HG02884 (cell line): ENCODE measurements at regions not wholly inside any gene's neighbourhood (a gene's known extent, or its start where the extent isn't known, plus 50 kb on each side); places are given as distances from the start of the nearest gene placed in this dataset.
A peak's percentile ranks its signal among the peaks of the same experiment; 100 is the strongest.

Source experiments
- ATAC-seq: cut with Tn5 transposase; IDR thresholded peaks from one replicate; pipeline ENCODE4 v1.9.1; 2021; ENCODE audit warnings: mild to moderate bottlenecking, moderate library complexity; ENCODE audit not compliant: unreplicated experiment

DNA sequence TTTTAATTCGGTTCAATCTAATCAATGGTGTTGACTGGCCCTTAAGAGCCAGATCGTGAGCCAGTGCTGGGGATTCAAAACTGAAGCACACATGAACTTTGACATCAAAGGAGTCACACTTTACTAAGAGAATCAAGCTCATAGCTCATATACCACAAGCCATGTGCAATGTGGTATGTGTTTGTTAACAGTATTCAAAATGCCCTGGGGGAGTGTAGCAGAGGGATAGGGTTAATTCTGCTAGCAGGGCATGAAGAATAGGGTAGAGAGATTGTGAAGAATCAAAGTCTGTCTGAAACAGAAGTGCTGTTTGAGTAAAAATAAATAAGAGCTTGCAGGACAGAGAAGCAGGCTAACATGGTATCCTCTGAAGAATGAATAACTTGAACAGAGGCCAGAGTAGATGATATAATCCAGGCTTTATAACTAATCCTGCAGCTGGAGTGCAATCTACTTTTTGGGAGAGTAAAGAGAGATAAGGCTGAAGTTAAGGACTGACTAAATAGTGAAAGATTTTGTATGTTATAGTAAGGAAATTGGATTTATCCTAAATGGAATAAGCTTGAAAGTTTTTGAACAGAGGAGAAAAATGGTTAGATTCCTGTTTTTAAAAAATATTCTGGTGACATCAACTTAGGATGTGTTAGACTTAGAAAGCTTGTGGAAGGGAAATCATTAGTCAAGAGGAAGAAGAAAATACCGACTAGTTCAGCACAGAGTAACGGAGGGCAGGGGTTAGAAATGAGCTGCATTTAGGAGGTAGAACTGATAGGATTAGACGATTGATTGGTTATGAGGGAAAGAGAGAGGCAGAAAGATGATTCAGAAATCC lies 292.0 kb downstream of the NFKBIZ start:
- no peak for ATAC-seq

DNA sequence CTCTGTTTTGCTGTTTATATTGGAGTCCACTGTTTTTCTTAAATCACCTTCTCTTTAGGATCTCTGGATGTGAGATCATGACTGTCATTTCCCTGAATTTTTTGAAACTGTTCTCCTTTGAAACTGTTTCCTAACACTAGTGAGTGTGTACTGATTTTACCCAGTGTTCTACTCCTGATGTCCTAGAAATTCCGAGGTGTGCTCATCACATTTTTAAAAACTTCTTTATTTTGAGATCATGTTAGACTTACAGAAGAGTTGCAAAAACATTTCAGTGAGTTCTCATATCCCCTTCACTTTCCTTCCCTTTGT lies 292.6 kb downstream of the NFKBIZ start:
- ATAC-seq = no peak

DNA sequence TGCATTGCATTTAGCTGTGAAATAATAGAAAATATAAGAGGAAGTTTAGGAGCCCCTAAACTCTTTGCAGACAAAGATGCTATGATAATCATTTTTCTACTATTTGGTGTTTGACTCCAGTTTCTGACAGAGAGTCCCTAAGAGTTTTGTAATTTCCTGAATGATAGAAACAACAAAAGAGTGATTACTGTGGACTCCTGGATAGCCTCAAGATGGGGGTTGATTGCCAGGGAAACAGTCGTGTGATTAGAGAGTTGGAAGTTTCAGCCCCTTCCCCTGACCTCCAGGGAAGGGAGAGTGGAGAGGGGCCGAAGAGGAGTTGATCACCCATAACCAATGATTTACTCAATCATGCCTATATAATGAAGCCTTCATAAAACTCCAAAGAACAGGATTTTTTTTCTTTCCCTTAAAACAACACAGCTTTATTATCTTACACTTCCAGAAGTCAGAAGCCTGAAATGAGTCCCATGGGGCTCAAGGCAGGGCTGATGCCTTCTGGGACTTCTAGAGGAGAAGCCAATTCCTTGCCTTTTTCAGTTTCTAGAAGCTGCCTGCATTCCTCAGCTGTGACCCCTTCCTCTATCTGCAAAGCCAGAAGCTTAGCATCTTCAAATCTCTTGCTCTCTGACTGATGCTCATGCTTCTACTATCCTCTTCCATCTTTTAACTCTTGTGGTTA lies 292.3 kb upstream of the ZPLD1 start:
- no peak for ATAC-seq

DNA sequence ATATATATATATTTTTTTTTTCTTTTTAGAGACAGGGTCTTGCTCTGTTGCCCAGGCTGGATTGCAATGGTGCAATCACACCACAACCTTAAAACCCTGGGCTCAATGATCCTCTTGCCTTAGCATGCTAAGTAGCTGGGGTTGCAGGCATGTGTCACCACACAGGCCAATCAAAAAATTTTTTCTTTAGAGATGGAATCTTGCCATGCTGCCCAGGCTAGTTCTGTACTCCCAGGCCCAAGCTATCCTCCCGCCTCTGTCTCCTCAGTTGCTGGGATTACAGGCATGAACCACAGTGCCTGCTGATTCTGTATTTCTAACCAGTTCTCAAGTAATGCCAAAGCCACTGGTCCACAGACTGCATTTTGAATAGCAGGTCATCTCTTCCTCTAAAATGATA lies 291.3 kb upstream of the ZPLD1 start:
- no peak for ATAC-seq

DNA sequence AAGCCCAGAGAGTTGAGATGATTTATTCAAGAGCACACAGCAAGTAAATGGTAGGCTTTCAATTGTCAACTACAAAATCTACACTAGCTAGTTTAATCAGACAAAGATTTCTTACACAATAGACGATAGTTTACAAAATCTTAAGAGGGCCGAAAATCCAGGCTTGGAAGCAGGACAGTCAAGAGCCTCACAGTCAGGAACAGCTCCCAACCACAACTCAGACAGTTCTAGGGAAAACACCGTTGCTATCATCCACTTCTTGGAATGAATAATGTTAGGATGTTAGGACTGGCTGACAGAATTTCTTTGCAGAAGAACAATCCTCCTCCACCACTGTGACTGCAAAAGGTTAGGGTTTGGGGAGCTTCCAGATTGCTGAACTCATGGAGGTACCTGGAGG lies 290.8 kb upstream of the ZPLD1 start:
- ATAC-seq = no peak

DNA sequence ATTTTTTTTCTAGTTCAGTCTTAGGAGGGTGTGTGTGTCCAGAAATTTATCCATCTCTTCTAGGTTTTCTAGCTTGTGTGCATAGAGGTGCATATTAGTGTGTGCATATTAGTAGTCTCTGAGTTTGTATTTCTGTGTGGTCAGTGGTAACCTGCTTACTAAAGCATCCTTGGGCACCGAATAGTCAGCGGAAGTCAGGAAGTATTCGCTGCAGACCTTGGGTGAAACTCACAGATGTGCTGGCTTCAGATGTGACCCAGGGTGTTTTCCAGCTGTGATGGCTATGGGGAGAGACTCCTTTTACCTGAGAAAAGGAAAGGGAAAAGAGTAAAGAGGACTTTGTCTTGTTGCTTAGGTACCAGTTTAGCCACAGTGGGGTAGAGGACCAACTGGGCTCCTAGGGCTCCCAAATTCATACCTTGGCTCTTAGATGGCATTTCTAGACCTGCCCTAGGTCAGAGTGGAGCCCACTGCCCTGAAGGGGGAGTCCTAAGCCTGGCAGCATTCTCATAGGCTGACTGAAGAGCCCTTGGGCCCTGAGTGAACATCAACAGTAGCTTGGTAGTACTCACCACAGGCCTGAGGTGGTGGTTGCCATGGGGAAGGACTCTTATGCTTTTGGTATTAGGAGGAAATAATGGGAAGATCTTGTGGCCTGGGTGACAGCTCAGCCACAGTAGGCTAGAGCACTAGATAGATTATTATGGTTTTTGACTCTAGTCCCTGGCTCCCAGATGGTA lies 286.0 kb upstream of the ZPLD1 start:
- ATAC-seq = no peak

DNA sequence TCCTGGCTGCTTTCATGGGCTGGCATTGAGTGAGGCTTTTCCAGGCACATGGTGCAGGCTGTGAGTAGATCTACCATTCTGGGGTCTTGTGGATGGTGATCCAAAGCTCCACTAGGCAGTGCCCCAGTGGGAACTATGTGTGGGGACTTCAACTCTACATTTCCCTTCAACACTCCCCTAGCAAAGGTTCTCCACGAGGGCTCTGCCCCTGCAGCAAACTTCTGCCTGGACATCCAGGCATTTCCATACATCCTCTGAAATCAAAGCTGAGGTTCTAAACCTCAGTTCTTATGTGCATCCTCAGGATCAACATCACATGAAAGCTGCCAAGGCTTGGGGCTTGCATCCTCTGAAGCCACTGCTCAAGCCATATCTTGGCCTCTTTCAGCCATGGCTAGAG lies 282.9 kb upstream of the ZPLD1 start:
- no peak for ATAC-seq

DNA sequence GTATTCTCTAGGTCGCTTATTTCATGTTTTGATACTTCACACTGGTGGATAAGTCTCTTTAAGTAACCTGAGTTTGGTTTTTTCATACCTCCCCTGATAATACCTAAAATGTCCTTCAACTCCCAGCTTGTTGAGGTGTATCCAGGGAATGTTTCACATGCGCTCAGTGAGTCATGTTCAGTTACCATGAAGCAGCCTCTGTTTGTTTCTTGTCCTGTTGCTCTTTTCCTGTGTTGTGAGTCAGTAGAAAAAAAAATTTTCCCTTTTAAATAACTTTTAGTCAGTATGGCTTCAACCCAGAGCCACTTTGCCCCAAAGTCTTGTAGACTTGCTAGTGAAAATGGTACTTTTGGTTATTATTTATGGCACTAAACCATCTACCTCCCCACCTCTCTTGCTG lies 278.4 kb upstream of the ZPLD1 start:
- no peak for ATAC-seq

DNA sequence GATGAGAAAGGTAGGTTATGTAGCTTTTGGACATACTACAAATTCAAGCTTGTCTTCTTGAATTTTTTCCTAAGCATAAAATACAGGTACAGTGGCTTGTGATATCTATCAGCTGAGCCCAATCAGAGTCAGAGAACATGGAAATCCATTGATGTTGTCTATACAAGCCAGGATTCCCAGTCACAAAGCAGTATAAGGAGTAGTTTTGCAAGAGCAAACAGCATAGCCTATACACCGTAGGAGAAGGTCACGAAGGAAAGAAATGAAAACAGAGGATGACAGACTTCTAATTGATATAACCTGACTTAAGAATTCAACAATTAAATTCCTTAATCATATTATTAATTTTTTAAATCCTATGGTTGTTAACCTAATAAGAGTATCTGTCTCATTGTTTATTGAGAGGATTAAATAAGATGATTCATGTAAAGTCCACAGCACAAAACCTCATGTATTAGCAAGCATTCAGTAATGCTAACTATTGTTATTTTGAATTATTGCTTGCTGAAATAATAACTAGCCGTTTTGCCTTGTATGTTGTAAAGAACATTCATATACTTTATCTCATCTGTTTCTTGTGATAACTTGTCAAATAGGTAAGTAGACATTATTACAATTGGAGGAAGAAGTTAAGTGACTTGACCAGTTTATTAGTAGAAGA lies 276.6 kb upstream of the ZPLD1 start:
- ATAC-seq = no peak

DNA sequence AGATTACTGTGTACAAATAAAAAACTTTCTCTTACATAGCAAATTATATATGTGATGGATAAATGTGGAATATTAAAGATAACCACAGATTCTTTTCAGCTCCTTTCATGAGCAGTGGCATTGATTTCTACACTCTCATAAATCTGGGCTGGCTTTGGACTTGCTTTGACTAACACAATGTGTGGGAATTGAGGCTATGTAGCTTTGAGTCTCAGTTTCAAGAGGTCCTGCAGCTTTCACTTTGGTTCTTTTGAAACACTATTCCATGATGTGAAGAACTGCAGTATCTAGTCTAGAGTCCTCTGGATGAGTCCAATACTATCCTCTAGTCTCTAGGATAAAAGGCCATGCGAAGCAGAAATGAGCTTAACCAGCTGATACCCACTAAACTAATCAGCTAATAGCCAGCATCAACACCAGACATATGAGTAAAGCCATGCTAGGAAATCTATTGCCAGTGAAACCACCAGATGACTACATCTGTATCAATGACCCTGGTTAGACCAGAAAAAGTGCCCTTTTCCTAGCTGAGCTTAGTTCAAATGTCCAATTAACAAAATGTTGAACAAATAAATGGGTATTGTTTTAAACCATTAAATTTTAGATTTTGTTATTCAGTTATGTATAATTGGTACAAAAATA lies 274.9 kb upstream of the ZPLD1 start:
- peak; percentile 63 for ATAC-seq

DNA sequence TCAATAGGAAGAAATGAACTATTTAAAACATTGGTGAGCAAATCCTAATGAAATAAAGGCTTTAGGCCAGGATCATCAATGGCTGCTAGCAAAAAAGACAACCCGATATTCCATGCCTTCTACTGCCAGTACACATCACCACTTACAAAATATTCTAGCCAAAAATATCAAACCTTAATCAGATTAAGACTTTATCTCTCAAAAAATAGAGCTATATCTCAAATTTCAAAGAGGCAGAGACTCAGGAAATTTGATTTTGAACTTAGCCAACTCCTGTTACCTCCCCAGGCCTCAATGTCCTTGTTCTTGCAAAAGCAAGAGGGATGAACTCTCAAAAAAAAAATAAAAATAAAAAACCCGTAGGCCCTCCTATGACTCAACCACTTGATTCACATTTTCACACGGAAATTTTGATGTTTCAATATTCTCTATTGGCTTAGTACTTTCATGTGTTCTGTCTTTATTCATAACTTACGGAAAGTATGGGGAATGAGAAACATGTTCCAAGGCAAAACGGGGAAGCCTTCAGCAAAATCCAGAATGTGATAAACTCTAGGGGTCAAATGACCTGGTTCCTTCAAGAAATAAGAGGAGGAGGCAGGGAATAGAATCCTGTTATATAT lies 273.3 kb upstream of the ZPLD1 start:
- ATAC-seq = no peak

DNA sequence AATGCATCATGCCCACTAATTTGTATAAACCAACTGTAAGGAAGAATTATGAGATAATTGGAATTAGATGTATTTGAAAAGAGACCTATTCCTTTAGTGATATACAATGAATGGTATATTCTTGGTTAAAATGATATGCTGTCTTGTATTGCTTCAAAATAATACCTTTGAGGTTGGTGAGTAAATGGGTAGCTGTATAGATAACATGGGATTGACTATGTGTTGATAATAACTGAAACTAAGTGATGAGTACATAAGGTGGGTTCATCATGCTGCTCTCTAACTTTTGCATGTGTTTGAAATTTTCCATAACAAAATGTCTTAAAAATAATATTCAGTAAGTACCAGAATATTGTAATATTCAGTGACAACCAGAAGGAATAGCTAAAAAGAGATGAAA lies 272.6 kb upstream of the ZPLD1 start:
- no peak for ATAC-seq

DNA sequence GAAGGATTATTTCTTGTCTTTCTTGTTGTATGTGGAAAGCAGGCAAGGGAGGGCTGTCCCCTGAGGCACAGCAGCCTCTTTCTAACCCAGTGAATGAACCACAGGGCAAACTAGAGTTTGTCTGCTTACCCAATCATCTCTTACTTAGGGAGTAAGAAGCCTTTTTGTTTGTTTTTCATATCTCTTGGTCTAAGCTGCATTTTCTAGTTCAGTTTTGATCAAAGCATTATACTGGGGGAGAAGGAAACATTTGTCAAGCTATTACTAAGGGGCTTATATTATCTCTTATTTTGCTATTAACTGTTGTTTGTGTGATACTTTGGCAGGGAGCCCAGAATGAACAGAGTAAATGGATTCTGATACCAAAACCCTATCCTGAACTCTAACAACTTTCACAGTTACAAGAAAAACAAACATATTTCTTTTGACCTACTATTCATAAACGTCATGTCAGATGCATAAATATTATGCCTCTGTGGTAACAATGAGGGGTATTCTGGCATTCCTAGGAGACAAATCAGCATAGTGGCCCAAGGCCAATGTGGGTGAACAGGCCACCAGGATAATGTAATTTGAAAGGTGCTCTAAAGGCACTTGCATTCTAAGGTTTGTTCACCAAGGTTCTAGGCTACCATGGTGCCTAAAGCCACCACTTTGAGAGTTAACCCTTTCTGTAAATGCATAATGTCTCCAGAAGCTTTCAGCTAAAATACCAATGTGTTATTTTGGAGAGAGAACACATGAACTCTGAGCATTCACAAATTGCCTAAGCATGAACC lies 271.6 kb upstream of the ZPLD1 start:
- ATAC-seq = no peak

DNA sequence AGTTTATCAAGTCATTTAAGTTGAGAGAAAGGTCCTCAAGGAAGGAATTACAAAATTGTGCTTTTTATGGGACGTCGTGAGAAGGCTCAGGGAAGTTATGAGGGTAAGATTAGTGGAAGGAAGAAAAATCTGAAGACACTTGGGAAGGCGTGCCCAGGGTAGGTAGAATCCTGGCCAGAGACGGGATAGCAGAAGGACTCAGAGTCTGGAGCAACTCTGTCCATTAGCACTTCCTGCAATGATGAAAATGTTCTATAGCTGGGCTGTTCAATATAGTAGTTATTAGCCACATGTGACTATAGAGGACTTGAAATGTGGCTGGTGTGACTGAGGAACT lies 271.0 kb upstream of the ZPLD1 start:
- ATAC-seq = no peak

DNA sequence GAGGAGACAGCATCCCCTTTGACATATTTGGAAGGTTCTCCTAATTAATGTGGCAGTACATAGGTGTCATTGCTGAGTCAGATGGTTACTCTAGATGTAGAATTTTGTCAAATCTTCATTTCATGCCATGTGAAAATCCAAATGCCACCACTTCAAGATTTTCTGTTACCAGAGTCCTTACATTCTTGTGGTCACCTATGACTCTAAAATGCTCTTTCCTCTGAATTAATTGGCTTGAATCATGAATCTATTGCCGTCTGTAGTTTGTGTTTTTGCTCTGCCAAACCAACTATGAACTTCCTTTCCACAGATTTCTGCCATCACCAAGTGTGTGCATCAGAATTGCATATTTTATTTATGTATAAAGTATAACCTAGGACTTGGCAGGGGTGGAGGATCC lies 269.4 kb upstream of the ZPLD1 start:
- no peak for ATAC-seq

DNA sequence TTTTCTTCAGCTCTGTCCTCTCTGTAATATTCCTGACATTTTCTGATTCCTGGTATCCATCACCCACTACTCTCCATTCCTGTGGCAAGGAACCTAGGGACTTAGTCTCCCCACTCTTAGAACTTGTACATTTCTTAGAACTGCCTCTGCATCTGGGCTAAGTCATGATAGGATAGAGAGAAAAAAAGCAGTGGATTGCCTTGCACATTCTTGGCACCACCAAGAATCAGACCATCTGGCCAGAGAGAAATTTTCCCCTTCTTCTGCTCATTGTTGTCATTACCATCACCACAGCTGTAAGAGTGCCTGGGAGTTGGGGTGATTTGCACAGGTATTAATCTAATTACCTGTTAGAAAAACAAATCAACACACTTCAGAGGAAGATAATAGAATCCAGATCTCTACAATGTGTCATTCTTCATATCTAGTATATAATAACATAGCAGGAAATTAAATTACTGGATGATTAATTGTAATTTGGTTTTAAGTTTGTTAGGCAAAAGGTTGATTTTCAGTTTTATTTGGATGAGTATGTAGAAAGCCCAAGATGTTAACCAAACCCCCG lies 264.8 kb upstream of the ZPLD1 start:
- no peak for ATAC-seq

DNA sequence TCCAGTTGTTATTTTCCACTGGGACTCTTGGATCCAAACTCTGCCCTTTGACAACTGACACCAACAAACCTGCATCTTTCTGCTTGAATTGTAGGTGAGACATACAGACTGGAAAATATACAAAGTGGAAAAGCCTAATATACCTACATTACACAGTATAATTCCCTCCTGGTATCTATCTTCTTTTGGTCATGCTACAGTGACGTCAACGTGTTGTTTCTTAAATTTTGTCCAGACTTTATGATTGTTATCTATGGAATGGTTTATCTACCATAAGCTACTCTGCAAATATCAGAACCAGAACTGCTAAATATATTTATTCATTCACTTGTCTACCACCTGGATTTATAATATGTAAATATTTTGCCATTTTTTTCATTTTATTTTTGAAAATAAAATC lies 264.3 kb upstream of the ZPLD1 start:
- ATAC-seq = no peak

DNA sequence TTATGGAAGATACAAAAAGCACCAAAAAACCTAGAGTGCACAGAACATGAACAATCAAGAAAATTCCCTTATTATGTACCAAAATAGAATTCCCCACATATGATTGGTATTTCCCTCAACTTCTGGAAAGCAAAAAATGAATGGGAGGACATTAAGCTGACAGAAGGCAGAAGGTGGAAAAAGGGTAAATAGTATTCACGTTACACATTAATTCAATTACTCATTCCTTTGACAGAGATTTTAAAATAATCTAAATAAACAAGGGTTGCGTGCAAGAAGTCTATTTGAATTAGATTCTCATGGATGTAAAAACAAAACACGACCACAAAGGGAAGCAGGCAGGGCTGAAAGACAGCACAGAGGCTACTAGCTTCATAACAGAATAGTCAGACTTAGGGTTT lies 260.5 kb upstream of the ZPLD1 start:
- ATAC-seq = no peak

DNA sequence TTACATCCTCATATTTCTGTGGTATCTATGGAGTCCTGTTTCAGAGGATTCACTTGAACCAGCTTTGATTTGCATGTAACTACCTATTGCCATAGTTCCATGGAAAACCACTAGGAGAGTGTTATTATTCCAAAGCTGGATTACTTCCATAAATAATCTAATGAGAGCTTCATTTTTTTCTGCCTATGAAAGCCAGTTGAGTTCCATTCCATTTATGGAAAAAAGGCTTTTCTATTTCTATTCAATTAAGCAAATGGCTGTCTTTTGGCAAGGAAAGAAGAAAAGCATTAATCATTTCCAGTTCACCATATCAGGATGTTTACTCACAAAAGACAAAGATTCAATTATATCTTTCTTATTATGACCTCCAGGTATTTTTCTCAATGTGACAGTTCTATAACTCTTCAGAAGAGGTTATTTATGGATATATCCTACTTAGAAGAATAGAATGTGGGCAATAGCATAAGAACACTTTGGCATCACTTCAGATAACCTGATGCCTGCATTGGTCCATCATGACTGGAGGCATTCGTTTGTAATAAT lies 259.9 kb upstream of the ZPLD1 start:
- ATAC-seq = no peak
